C1 segment of cervical spinal cord (tissue), 14 donors: ENCODE measurements at regions not wholly inside any gene's neighbourhood (a gene's known extent, or its start where the extent isn't known, plus 50 kb on each side); places are given as distances from the start of the nearest gene placed in this dataset.
A peak's percentile ranks its signal among the peaks of the same experiment; 100 is the strongest.
"Not testable (repeated sequence)": the region's sequence is repeated elsewhere in the genome, so short reads cannot be mapped to it uniquely, and the experiment has no call there.

Experiments used
- DNase-seq, 14 donors: peaks; one replicate each; lab custom pipeline; 2025; lab: John Stamatoyannopoulos, UW

DNA sequence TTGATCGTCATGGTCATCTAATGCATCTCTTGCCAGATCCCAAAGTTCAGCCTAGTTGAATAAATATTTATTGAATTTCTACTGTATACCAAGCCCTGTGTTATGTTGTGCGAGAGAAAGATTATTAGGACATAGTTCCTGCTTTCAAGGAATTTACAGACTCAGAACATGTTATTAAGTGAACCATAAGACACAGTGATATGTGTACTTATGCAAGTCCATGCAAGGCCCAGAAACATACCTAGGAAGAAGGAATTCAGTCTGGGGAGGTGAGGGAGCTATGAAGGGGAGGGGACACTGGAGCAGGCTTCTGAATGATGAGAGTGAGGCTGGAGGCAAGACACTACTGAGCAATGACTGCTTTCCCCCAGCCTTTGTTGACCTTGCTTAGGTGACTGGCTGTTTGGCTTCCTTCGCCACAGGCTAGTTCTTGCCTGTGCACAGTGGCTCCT lies 81.4 kb downstream of the ACAA2 start:
- no peak for DNase-seq

GRCh38 chr18:49731421-49731841 lies 81.9 kb downstream of the ACAA2 start:
- DNase-seq, result no peak

DNA sequence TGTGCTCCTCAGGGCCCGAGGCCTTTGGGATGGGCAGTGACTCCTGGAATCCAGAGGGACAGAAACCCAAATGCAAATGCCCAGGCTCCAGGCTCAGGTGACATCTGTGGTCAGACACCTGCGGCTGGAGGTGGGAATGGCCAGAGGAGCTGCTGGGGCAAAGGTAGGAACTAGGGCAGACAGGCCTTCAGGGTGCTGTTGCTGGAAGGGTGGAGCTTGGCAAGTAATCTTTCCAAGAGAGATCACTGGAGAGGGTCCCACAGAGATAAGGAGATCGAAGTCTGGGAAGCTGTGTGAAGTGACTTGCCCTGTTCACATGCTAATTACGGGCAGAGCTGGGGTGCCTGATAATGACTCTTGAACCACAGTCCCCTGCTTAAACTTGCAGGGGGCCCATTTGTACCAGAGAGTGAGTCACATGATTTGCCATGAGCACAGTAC lies 82.4 kb downstream of the ACAA2 start:
- DNase-seq, result no peak

DNA sequence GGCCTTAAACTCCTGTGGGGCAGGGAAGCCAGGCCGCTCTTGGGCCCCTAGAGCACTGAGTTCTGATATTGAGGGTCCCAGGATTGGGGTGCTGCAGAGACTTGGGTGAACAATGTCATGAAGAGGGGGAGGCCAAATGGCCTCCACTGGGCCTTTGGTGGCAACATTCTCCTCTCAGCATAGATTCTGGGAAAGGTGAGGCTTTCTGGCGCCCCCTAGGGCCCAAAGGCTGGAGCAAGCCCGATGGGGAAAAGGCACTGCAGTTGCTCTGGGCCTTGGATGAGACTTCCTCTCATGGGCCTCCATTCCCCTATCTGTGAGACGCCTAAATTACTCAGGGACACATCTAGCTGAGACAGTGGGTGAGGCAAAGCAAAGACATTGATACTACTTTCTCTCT lies 84.8 kb downstream of the ACAA2 start:
- no peak for DNase-seq

- DNase-seq, result no peak
These were observed 85.5 kb downstream of the ACAA2 start for GRCh38 chr18:49727816-49728215.

- no peak for DNase-seq
These were observed 86.7 kb downstream of the ACAA2 start for GRCh38 chr18:49726675-49726963.

- DNase-seq, result peak in 1 of 14 donors; percentile 67
These were observed 87.3 kb downstream of the ACAA2 start for GRCh38 chr18:49725809-49726674.

- no peak for DNase-seq
These were observed 89.6 kb downstream of the ACAA2 start for GRCh38 chr18:49723648-49724180.

DNA sequence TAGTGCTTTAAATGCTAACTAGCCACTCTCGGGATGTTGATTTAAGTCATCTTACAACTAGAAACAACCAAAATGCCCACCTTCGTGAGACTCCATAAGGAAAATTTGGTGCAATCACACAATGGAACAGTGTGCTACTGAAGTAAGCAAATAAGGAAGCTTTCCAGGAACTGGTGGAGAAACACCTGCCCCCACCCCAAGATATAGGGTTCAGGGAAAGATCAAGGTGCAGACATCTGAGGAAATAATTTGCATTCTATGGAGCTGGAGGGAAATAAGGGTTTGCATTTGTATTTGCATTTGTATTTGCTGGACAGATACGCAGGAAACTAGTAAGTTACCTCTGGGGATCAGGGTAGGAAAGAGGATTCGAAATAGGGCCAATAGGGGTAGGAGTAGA lies 90.9 kb downstream of the ACAA2 start:
- no peak for DNase-seq

GRCh38 chr18:49721981-49722380 lies 91.4 kb downstream of the ACAA2 start:
- no peak for DNase-seq

DNA sequence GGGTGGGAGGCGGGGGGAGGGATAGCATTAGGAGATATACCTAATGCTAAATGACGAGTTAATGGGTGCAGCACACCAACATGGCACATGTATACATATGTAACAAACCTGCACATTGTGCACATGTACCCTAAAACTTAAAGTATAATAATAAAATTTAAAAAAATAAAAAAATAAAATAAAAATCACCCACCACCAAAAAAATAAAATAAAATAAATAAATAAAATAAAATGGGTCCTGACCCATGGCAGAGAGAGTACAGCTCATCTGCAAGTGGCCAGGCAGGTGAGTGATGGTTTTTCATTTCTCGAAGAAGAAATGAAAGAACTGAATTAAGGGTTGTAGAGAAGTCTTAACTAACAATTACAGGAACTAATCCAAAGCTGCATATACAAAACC lies 92.4 kb downstream of the ACAA2 start:
- DNase-seq, result not testable (repeated sequence)

GRCh38 chr18:49717617-49718016 lies 95.7 kb downstream of the ACAA2 start:
- DNase-seq, result no peak

DNA sequence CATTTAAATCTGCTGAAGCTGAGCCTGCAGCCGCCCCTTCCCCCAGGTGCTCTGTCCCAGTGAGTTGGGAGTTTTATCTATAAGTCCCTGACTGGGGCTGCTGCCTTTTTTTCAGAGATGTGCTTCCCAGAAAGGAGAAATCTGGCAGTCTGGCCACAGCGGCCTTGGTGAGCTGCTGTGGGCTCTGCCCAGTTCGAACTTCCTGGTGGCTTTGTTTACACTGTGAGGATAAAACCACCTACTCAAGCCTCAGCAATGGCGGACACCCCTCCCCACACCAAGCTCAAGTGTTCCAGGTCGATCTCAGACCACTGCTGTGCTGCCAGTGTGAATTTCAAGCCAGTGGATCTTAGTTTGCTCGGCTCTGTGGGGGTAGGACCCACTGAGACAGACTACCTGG lies 97.3 kb downstream of the ACAA2 start:
- DNase-seq, result no peak

DNA sequence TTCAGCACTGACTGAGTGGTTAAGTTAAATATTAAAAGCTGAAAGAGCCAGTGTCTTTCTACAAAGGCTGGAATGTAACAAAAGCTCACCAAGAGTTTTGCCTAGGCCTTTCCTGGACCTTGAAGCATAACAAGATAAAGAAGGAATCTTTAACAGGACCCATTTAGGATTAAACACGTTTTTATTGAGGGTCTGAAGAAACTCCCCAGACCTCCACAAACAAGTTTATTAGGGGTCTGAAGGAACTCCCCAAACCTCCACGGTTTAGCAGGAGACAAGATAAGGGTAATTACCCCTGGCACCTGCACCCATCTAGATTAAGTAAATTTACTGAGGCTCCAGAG lies 104.0 kb downstream of the ACAA2 start:
- no peak for DNase-seq

- no peak for DNase-seq
These were observed 104.5 kb downstream of the ACAA2 start for GRCh38 chr18:49708662-49709346.

GRCh38 chr18:49707599-49707998 lies 105.7 kb downstream of the ACAA2 start:
- DNase-seq, result no peak

- no peak for DNase-seq
These were observed 109.0 kb downstream of the ACAA2 start for GRCh38 chr18:49704334-49704733.

DNA sequence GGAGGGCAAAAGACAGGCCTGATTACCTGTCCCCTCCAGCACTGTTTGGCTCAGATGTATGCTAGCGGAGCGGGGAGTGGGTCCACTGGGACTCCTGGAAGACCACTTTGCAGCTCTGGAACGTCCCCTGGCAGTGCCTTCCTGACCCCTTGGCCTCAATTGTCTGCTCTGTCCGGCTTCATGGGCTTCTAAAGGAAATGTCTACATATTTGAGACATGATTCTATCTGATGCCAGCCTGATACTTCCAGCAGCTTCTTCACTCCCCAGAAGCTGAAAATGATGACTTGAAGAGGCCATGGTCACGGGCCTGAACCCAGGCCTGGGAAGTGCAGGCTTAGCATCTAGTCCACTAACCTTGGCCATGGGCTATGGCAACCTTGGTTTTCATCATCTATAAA lies 112.1 kb downstream of the ACAA2 start:
- DNase-seq, result no peak

GRCh38 chr18:49699303-49699702 lies 114.0 kb downstream of the ACAA2 start:
- DNase-seq, result no peak

DNA sequence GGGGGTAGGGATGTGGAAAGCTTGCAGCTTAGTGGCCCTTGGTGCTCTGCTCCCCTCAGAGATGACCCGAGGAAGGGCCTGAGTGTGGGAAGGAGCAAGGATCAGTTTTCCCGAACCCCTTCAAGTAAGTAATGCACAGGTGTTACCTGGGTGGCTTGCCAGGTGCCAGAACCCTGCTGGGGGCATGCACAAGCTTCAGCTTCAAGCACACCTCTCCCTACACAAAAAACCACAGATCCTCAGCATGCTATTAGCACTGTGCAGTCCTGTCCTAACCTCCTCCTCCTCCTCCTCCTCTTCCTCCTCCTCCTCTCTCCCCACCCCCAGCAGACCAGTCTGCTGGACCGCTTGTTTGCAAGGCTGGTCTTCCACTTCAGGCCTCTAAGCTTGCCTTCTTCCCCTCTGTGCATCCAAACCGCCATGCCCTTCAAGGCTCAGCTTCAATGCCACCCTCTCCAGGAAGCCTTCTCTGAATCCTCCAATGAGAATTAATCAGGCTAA lies 114.8 kb downstream of the ACAA2 start:
- no peak for DNase-seq

DNA sequence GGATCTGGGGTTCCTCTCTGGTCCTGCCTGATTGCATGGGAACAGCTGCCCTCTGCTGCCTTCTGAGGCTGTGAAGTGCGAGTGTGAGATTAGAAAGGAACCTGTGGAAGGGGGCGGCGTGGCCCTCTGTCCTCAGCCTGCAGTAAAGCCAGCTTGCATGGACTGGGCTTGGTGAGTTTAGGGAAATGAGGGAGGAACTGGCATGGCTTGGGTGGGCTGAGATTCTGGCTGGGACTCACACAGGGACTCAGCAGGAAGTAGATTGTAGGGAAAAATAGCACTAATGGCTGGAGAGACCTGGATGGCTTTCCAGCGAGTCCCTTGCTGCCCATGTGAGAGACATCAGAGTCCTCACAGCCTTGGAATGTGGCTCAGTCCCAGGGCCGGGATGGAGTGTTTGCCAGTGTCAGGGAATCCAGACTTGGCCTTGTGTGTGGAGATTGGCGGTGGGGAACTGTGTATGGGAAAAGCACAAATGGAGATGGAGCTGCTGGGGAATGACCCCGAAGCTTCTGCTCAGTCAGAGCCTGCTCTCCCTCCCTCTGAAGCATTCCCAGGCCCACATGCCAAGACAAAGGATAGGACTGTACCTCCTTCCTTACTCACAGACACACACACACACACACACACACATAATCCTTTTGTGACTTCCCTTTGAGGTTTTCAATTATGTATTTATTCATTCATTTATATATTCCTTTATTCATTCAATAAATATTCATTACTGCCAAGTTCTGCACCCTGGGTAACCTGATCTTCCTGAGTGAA lies 115.4 kb downstream of the ACAA2 start:
- peak in 1 of 14 donors; percentile 5 for DNase-seq

- no peak for DNase-seq
These were observed 116.3 kb downstream of the ACAA2 start for GRCh38 chr18:49697049-49697448.
